NCI-H2081 treated with DMSO at 0.1 percent for 48 hours (cell line): ENCODE measurements at regions not wholly inside any gene's neighbourhood (a gene's known extent, or its start where the extent isn't known, plus 50 kb on each side); places are given as distances from the start of the nearest gene placed in this dataset.
"Not testable (repeated sequence)": the region's sequence is repeated elsewhere in the genome, so short reads cannot be mapped to it uniquely, and the experiment has no call there.

Experiments
- DNase-seq: peaks from one replicate; lab custom pipeline; 2025; lab: John Stamatoyannopoulos, UW

- DNase-seq = no peak
Observed at GRCh38 chr18:60893355-60894097, 439.7 kb upstream of the CDH20 start.

GRCh38 chr18:60894254-60894945 is 438.8 kb upstream of the CDH20 start:
- no peak for DNase-seq

GRCh38 chr18:60895181-60895580 is 438.0 kb upstream of the CDH20 start:
- DNase-seq = no peak

GRCh38 chr18:60898111-60898510 is 435.1 kb upstream of the CDH20 start:
- DNase-seq = no peak

- DNase-seq = no peak
Observed at GRCh38 chr18:60905699-60906098, 427.5 kb upstream of the CDH20 start.

- no peak for DNase-seq
Observed at GRCh38 chr18:60910534-60910933, 422.7 kb upstream of the CDH20 start.

DNA sequence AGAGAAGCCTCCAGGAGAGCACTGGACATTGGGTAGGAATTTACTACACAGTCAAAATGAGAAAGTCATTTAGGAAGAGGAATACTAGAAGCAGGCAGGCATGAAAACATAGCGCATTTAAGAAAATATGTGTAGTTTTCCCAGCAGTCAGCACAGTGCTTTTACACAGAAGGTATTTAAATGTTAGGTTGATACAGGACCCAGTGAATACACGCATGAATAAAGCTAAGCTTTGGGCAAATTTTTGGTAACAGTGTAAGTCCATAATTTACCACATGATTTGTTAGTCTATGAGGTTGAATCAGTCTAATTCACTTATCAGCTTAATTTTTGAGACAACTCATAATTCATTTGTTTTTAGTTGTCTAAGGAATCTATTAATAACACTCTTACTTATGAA is 421.7 kb upstream of the CDH20 start:
- no peak for DNase-seq

- no peak for DNase-seq
Observed at GRCh38 chr18:60915160-60915559, 418.1 kb upstream of the CDH20 start.

DNA sequence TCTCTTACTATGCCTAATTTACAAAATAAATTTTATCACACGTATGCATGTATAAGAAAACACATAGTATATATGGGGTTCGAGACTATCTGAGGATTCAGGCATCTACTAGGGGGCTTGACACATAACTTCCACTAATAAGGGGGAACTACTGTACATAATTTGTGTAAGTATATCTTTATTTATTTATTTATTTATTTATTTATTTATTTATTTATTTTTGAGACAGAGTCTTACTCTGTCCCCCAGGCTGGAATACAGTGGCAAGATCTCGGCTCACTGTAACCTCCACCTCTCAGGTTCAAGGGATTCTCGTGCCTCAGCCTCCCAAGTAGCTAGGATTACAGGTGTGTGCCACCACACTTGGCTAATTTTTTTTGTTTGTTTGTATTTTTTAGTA is 414.4 kb upstream of the CDH20 start:
- DNase-seq = not testable (repeated sequence)

GRCh38 chr18:60925892-60926291 is 407.3 kb upstream of the CDH20 start:
- DNase-seq = no peak

GRCh38 chr18:60929966-60930365 is 403.3 kb upstream of the CDH20 start:
- DNase-seq = no peak

DNA sequence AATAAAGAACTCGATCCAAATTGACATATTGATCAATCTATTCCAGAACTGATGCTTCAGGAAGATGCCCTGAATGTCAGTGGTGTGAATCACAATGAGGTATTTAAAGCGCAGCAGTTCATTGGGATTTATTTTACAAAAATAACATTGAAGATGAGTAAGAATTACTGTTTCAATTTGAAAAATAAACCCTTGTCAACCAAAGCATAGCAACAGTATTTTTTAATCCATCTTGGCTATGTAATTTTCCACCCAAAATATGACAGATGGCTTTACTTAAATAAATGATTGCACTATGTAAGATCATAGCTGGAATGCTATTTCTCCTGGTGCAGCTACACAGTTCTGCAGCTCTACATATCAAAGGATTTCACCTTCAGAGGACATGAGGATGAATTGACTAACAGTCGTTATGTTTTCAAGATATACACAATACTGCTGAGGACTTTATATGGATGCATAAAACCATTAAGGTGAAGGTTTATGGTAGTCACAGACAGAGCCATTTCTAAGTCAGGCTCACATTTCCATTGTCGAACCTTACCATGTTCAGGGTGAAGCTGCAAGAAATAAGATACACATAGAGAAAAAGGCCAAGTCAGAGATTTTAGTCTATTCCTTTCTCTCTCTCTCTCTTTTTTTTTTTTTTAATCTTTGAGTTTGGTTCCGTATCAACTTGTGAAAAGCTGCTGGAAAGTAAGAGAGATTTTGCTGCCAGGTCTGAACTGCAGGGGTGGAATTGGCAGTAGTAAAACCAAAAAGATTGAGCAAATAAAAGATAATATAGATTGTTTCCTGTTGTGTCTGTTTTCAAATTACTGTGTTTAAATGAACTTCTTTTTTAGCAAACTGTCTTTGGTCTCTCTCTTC is 398.0 kb upstream of the CDH20 start:
- DNase-seq = no peak

- no peak for DNase-seq
Observed at GRCh38 chr18:60936101-60936500, 397.1 kb upstream of the CDH20 start.

DNA sequence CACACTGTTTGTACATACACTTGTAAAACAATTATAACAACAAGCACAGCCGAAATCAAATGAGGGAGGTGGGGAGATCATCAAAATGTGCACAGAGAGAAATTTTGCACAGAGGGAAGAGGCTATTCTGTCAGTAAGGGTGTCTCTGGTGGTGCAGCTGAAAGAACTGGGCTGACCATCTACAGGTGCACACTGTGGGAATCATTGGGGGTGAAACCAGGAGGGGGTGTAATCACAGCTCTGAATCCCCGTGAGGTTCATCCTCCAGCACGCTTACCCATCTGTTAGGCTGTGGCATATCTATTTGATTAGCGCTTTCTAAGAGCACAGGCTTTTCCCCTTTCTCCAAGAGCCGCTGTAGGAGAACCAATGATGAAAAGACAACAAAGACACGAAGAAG is 389.9 kb upstream of the CDH20 start:
- no peak for DNase-seq

DNA sequence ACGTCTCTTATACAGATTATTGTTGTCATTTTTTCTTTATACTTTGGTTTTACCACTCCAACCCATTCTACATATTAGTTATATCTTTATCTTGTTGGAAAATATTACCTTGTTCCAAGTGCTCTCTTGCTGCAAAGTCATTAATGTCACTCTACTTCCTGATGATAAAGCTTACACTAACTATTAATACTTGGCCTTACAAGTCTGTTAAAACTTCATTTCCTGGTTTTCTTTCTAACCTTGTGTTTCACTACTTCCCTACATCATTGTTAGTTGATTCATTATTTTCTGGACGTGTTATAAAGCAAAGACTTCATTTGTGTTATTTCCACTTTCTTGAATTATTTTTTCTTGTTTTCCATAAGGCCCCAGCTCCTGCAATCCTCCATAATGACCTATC is 382.6 kb upstream of the CDH20 start:
- no peak for DNase-seq

GRCh38 chr18:60951091-60951490 is 382.1 kb upstream of the CDH20 start:
- DNase-seq = no peak

DNA sequence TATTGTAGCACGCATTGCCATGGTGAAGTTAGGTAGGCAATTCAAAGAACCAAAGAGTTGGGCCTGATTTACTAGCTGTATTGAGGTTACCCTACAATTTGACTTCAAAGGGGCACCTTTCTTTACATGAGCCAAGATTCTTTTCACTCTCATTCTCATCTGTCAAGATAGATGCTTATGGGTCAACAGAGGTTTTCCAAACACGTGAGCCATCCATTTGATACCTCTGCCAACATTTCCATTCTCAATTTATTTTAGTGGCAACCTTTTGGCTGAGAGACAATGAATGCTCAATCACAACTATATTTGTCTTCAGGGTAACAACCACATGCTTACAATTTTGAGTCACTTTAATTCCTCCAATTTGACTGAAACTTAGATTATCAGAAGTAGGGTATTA is 370.6 kb upstream of the CDH20 start:
- DNase-seq = peak; percentile 70

- DNase-seq = no peak
Observed at GRCh38 chr18:60965856-60966255, 367.4 kb upstream of the CDH20 start.

DNA sequence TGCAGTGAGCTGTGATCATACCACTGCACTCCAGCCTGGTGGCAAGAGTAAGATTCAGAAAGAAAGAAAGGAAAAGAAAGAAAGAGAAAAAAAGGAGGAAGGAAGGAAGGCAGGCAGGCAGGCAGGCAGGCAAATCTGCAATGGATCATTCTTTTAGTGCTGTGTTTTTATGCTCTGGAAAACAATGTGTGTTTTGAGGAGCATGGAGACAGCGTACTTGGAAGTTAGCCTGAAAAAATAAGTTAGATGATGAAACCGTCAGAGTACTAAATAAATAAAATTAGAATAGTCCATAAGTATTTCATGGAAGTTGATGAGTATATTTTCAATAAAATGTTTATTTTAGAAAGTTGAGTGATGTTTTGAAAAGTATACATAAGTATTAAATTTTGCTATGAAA is 366.4 kb upstream of the CDH20 start:
- DNase-seq = no peak

GRCh38 chr18:60975420-60975819 is 357.8 kb upstream of the CDH20 start:
- DNase-seq = no peak

DNA sequence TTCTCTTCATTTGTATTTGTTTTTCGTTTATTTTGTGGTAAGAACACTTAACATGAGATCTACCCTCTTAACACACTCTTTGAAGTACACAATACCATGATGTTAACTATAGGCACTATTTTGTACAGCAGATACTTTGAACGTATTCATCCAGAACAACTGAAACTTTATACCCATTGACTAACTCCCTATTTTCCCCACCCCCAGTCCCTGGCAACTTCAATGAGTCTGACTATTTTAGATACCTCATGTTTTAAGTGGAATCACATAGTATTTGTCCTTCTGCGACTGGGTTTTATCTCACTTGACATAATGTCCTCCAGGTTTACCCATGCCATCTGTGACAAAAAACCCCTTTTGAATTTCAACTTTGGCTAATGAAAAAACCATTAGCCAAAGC is 356.3 kb upstream of the CDH20 start:
- DNase-seq = no peak

DNA sequence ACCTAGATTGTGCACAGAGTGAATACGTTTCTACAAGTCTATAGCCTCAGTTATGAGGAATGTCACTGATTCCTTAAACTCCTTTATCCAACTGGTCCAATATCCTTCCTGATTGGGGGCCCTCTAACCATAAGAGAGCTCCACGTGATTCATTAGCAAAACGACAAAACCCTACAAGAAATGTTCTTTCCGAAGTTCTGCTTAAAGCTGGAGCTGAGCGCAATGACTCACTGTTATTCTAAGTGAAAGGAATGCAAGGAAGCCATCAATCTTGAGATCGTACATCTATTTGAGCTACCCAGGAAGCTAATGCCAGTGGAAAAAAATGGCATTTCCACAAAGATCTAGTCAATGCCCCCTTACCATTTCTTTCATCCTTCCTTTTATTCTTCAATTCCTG is 354.9 kb upstream of the CDH20 start:
- no peak for DNase-seq
